PC-3 (cell line): ENCODE measurements at regions not wholly inside any gene's neighbourhood (a gene's known extent, or its start where the extent isn't known, plus 50 kb on each side); places are given as distances from the start of the nearest gene placed in this dataset.
"Not testable (repeated sequence)": the region's sequence is repeated elsewhere in the genome, so short reads cannot be mapped to it uniquely, and the experiment has no call there.

Source experiments
- CTCF ChIP-seq: fragments of 300-600 bp; sonication (generic); conservative IDR thresholded peaks from 2 replicates; pipeline ENCODE4 v1.5.1; 2017; ENCODE audit warnings: antibody characterized with exemption, low read depth, mild to moderate bottlenecking, low read length
- EZH2phosphoT487 ChIP-seq: fragments of 300-600 bp; sonication (generic); IDR thresholded peaks from 2 replicates; pipeline ENCODE4 v1.6.1; 2018; ENCODE audit warnings: mild to moderate bottlenecking, antibody characterized with exemption, low read length, borderline replicate concordance

DNA sequence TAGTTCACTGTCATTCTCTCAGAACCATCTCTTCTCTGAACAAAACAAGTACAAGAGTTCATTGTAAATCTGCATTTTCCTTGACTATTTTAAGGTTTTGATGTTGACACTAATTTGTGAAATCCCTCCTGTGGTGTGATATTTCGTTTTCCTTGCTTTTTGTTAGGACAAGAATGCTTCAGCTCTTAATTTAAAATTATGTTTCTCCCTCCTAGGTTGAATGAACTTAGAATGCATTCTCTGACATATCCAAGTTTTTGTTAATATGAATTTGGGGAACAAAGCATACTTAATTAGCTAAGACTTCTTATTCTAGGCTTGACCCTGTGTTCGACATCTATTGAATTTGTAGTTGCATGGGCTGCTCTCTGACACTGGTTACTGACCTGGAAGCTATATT lies 508.7 kb downstream of the FOXD4L5 start:
- TF ChIP-seq CTCF, EZH2phosphoT487: not testable (repeated sequence)
